OCI-LY3 (cell line): ENCODE measurements at regions not wholly inside any gene's neighbourhood (a gene's known extent, or its start where the extent isn't known, plus 50 kb on each side); places are given as distances from the start of the nearest gene placed in this dataset.

Experiments used
- H2AFZ ChIP-seq: fragments of 200-600, 300-600 bp; shearing (Covaris generic); 2 replicates; pipeline ENCODE4 v1.6.0; 2014; ENCODE audit warnings: antibody characterized with exemption, low read depth, low read length
- H3K27ac ChIP-seq: fragments of 200-600, 300-600 bp; sonication (generic); 2 replicates; pipeline ENCODE4 v1.5.1; 2014; ENCODE audit warnings: mild to moderate bottlenecking, low read length, moderate library complexity, mixed read lengths
- H3K27me3 ChIP-seq: fragments of 200-600, 300-600 bp; sonication (generic); 2 replicates; pipeline ENCODE4 v1.6.1; 2014; ENCODE audit warnings: low read depth, low read length, mixed read lengths
- H3K36me3 ChIP-seq: fragments of 200-600, 300-600 bp; sonication (generic); replicated peaks from 2 replicates; pipeline ENCODE3; 2014; ENCODE audit warnings: low read depth, low read length, mixed read lengths
- H3K4me1 ChIP-seq: fragments of 300-600, 200-600 bp; sonication (generic); 2 replicates; pipeline ENCODE4 v1.6.1; 2014; ENCODE audit warnings: low read length, mixed read lengths
- H3K4me2 ChIP-seq: fragments of 200-600, 300-600 bp; sonication (generic); 2 replicates; pipeline ENCODE4 v1.6.1; 2014; ENCODE audit warnings: low read length, mixed read lengths
- H3K4me3 ChIP-seq: fragments of 300-600, 200-600 bp; sonication (generic); 2 replicates; pipeline ENCODE4 v1.5.1; 2014; ENCODE audit warnings: antibody characterized with exemption, mild to moderate bottlenecking, low read length, moderate library complexity
- H3K79me2 ChIP-seq: fragments of 300-600, 200-600 bp; shearing (Covaris generic); 2 replicates; pipeline ENCODE4 v1.6.1; 2014; ENCODE audit warnings: mild to moderate bottlenecking, low read length, mixed read lengths
- H3K9ac ChIP-seq: fragments of 300-600, 200-600 bp; shearing (Covaris generic); 2 replicates; pipeline ENCODE4 v1.6.0; 2014; ENCODE audit warnings: mild to moderate bottlenecking, low read length, moderate library complexity
- H3K9me3 ChIP-seq: fragments of 200-600, 300-600 bp; shearing (Covaris generic); 2 replicates; pipeline ENCODE4 v1.6.1; 2014; ENCODE audit warnings: low read length, mixed read lengths; ENCODE audit not compliant: insufficient read depth
- H4K20me1 ChIP-seq: fragments of 200-600, 300-600 bp; sonication (generic); 2 replicates; pipeline ENCODE4 v1.6.1; 2016; ENCODE audit warnings: low read length, mixed read lengths; ENCODE audit not compliant: insufficient read depth
- CTCF ChIP-seq: fragments of 200-600, 300-600 bp; sonication (generic); IDR thresholded peaks from 2 replicates; pipeline ENCODE4 v1.5.1; 2014; ENCODE audit warnings: antibody characterized with exemption, low read length, low read depth
- EZH2phosphoT487 ChIP-seq: fragments of 200-600 bp; shearing (Covaris generic); IDR thresholded peaks from 2 replicates; pipeline ENCODE4 v1.6.1; 2018; ENCODE audit warnings: antibody characterized with exemption, mixed run types, low read depth

GRCh38 chr1:238107322-238107721 lies 216.6 kb upstream of the ZP4 start:
- Histone ChIP-seq H3K9me3 (no peaks in the 10 kb centered on the region), H4K20me1 (no peaks in the 10 kb centered on the region), H3K9ac (no peak overlapping the region), H3K27me3 (no peaks in the 10 kb centered on the region), H2AFZ (no peak overlapping the region), H3K36me3 (peaks cover 3% of the 10 kb centered on the region), H3K79me2 (no peaks in the 10 kb centered on the region), H3K4me3 (no peak overlapping the region), H3K4me1 (peaks cover 4% of the 10 kb centered on the region; the same call in 1 of the 2 replicates), H3K27ac (no peak overlapping the region), H3K4me2 (no peak overlapping the region)
- TF ChIP-seq CTCF (no peak), EZH2phosphoT487 (no peak)

- no peaks in the 10 kb centered on the region for H3K79me2 ChIP-seq
- H3K36me3 ChIP-seq, result peaks cover 3% of the 10 kb centered on the region
- no peaks in the 10 kb centered on the region for H3K9me3 ChIP-seq
- H4K20me1 ChIP-seq, result no peaks in the 10 kb centered on the region
- H3K4me3 ChIP-seq, result no peak overlapping the region
- H3K27me3 ChIP-seq, result no peaks in the 10 kb centered on the region
- no peak overlapping the region for H3K4me2 ChIP-seq
- no peak for TF ChIP-seq CTCF
- TF ChIP-seq EZH2phosphoT487, result no peak
- no peak overlapping the region for H3K9ac ChIP-seq
- H2AFZ ChIP-seq, result 0 out of 2 replicates have a peak overlapping the region, but pooled peaks have one; percentile 3
- peaks cover 4% of the 10 kb centered on the region; the same call in 1 of the 2 replicates for H3K4me1 ChIP-seq
- no peak overlapping the region for H3K27ac ChIP-seq
These were observed 214.0 kb upstream of the ZP4 start for GRCh38 chr1:238104752-238105151.

GRCh38 chr1:238101923-238102322 lies 211.2 kb upstream of the ZP4 start:
- no peaks in the 10 kb centered on the region for H4K20me1 ChIP-seq
- H3K4me2 ChIP-seq, result no peak overlapping the region
- H3K9ac ChIP-seq, result no peak overlapping the region
- H3K4me1 ChIP-seq, result peaks cover 4% of the 10 kb centered on the region; the same call in 1 of the 2 replicates
- H3K79me2 ChIP-seq, result no peaks in the 10 kb centered on the region
- TF ChIP-seq EZH2phosphoT487 (no peak), CTCF (no peak)
- no peak overlapping the region for H2AFZ ChIP-seq
- H3K36me3 ChIP-seq, result peaks cover 3% of the 10 kb centered on the region
- no peak overlapping the region for H3K27ac ChIP-seq
- no peak overlapping the region for H3K4me3 ChIP-seq
- no peaks in the 10 kb centered on the region for H3K9me3 ChIP-seq
- H3K27me3 ChIP-seq, result no peaks in the 10 kb centered on the region

- H3K4me3 ChIP-seq, result no peak overlapping the region
- peaks cover 4% of the 10 kb centered on the region; the same call in 1 of the 2 replicates for H3K4me1 ChIP-seq
- no peaks in the 10 kb centered on the region for H3K79me2 ChIP-seq
- no peak overlapping the region for H3K27ac ChIP-seq
- H3K36me3 ChIP-seq, result peaks cover 3% of the 10 kb centered on the region
- H3K9ac ChIP-seq, result no peak overlapping the region
- no peaks in the 10 kb centered on the region for H3K27me3 ChIP-seq
- H3K9me3 ChIP-seq, result no peaks in the 10 kb centered on the region
- no peak overlapping the region for H2AFZ ChIP-seq
- no peak overlapping the region for H3K4me2 ChIP-seq
- no peaks in the 10 kb centered on the region for H4K20me1 ChIP-seq
- TF ChIP-seq EZH2phosphoT487, result no peak
- TF ChIP-seq CTCF, result no peak
These were observed 209.1 kb upstream of the ZP4 start for GRCh38 chr1:238099871-238100270.
